ENCODE measurements at regions not wholly inside any gene's neighbourhood (a gene's known extent, or its start where the extent isn't known, plus 50 kb on each side); places are given as distances from the start of the nearest gene placed in this dataset.

GRCh38 chr1:55558515-55558914, 343.4 kb upstream of the USP24 start:
- H3T11ph ChIP-seq (ENCODE audit: low read length) = no peak overlapping the region
- no peaks in the 10 kb centered on the region for H3K23me2 ChIP-seq (ENCODE audit: insufficient read length, low read depth, low read length, poor library complexity, severe bottlenecking)
- H3K27me3 ChIP-seq (ENCODE audit: insufficient read depth, low read length) = no peaks in the 10 kb centered on the region
- no peak overlapping the region for H2BK15ac ChIP-seq (ENCODE audit: low read depth, low read length)
- Mint-ChIP-seq H3K4me1 (no peaks in the 10 kb centered on the region; a peak in 1 of 4 replicates), H3K9me3 (no peaks in the 10 kb centered on the region), H3K27ac (no peak overlapping the region), H3K36me3 (ENCODE audit: insufficient read depth in 1 of 3, low read depth in 3 of 3) (no peaks in the 10 kb centered on the region), H3K27me3 (ENCODE audit: low read depth) (peaks cover 3% of the 10 kb centered on the region; the same call in 1 of the 2 replicates), H3K4me3 (no peak overlapping the region)
- H3K4me2 ChIP-seq (ENCODE audit: insufficient read depth, insufficient read length, low read length) = no peak overlapping the region
- TF ChIP-seq CTCF (conservative IDR thresholded peaks at IDR 0.05) = no peak
- H3K23ac ChIP-seq (ENCODE audit: insufficient read length, low read depth, low read length) = no peak overlapping the region
- H2BK12ac ChIP-seq (ENCODE audit: insufficient read length, low read depth, low read length) = no peak overlapping the region
- H3K14ac ChIP-seq (ENCODE audit: insufficient read depth, low read length) = no peak overlapping the region
- no peak overlapping the region for H3K4ac ChIP-seq (ENCODE audit: low read depth, low read length)
- DNase-seq = no peak
- H2BK20ac ChIP-seq (ENCODE audit: low read depth, low read length, poor library complexity, severe bottlenecking) = no peak overlapping the region
- no peak overlapping the region for H2BK5ac ChIP-seq (ENCODE audit: insufficient read length, low read length)
- H3K27ac ChIP-seq (ENCODE audit: insufficient read length, low read depth, low read length) = no peak overlapping the region
- H2BK120ac ChIP-seq (ENCODE audit: low read depth, low read length, poor library complexity, severe bottlenecking) = no peak overlapping the region
- peak overlapping the region; percentile 84 for H4K8ac ChIP-seq (replicated peaks; ENCODE audit: insufficient read length, low read depth, low read length)
- H3K9ac ChIP-seq (ENCODE audit: extremely low read depth, insufficient read length, low read length) = no peak overlapping the region
- no peak overlapping the region for H2AK5ac ChIP-seq (ENCODE audit: insufficient read length, low read length)
- no peaks in the 10 kb centered on the region for H3K9me3 ChIP-seq (ENCODE audit: control insufficient read depth, low read depth, low read length)
- WGBS (ENCODE audit: extremely low coverage, insufficient read length, low lambda C conversion rate) = no CpG with 5 or more reads among the region's 3 CpGs
- no peak overlapping the region for H3K18ac ChIP-seq (ENCODE audit: insufficient read length, low read depth, low read length)
- no peaks in the 10 kb centered on the region for H3K79me1 ChIP-seq (ENCODE audit: insufficient read depth, low read depth, low read length, poor library complexity, severe bottlenecking)
- H3K4me1 ChIP-seq (ENCODE audit: insufficient read depth, low read length) = no peaks in the 10 kb centered on the region
- no peak overlapping the region for H3K56ac ChIP-seq (ENCODE audit: insufficient read length, low read depth, low read length)
- H4K20me1 ChIP-seq (ENCODE audit: control insufficient read depth, insufficient read depth, insufficient read length) = no peaks in the 10 kb centered on the region
- peak overlapping the region; percentile 75 for H4K91ac ChIP-seq (ENCODE audit: insufficient read length, low read depth, low read length)
- H3K79me2 ChIP-seq (ENCODE audit: insufficient read depth, low read length) = no peaks in the 10 kb centered on the region
- no peak overlapping the region for H4K5ac ChIP-seq (ENCODE audit: insufficient read length, low read depth, low read length)
- H2AFZ ChIP-seq (ENCODE audit: low read length) = no peak overlapping the region

Measured in H9 (cell line).